Astrocyte (in vitro differentiated cells and primary cell): ENCODE measurements at regions not wholly inside any gene's neighbourhood (a gene's known extent, or its start where the extent isn't known, plus 50 kb on each side); places are given as distances from the start of the nearest gene placed in this dataset.

Experiments used
- DNase-seq: peaks from one replicate; pipeline ENCODE4 v3.0.0-alpha.2; 2010; ENCODE audit warnings: low read depth
- FAIRE-seq: peaks from 2 replicates; lab custom pipeline; 2011; peaks lifted over from hg19 to GRCh38; lab: Jason Lieb, UNC
- H2AFZ ChIP-seq: 2 replicates; pipeline ENCODE4 v1.6.0; 2012; ENCODE audit warnings: low read depth, low read length, inconsistent platforms
- H3K27ac ChIP-seq: 2 replicates; pipeline ENCODE4 v1.5.1; 2011; ENCODE audit warnings: low read depth, low read length, inconsistent platforms
- H3K27me3 ChIP-seq: 2 replicates; pipeline ENCODE4 v1.6.0; 2011; ENCODE audit warnings: low read length, inconsistent platforms; ENCODE audit not compliant: insufficient read depth
- H3K36me3 ChIP-seq: 2 replicates; pipeline ENCODE4 v1.5.1; 2011; ENCODE audit warnings: low read length, inconsistent platforms; ENCODE audit not compliant: insufficient read depth
- H3K4me1 ChIP-seq: 2 replicates; pipeline ENCODE4 v1.5.1; 2011; ENCODE audit warnings: low read length, inconsistent platforms; ENCODE audit not compliant: insufficient read depth
- H3K4me2 ChIP-seq: 2 replicates; pipeline ENCODE4 v1.6.0; 2012; ENCODE audit warnings: low read length, inconsistent platforms
- H3K4me3 ChIP-seq: 2 replicates; pipeline ENCODE4 v1.5.1; 2011; ENCODE audit warnings: low read depth, mild to moderate bottlenecking, low read length, inconsistent platforms; ENCODE audit not compliant: insufficient read depth
- H3K79me2 ChIP-seq: 2 replicates; pipeline ENCODE4 v1.6.0; 2012; ENCODE audit warnings: mild to moderate bottlenecking, low read length, inconsistent platforms; ENCODE audit not compliant: insufficient read depth
- H3K9ac ChIP-seq: 2 replicates; pipeline ENCODE4 v1.6.0; 2012; ENCODE audit warnings: mild to moderate bottlenecking, low read length, inconsistent platforms
- H3K9me3 ChIP-seq: 2 replicates; pipeline ENCODE4 v1.5.1; 2012; ENCODE audit warnings: low read depth, mild to moderate bottlenecking, low read length, inconsistent platforms; ENCODE audit not compliant: insufficient read depth
- H4K20me1 ChIP-seq: 2 replicates; pipeline ENCODE4 v1.6.0; 2012; ENCODE audit warnings: low read length, inconsistent platforms; ENCODE audit not compliant: insufficient read depth
- H3K27ac Mint-ChIP-seq: one replicate; pipeline ENCODE4 v1.8.0; 2021; ENCODE audit warnings: mild to moderate bottlenecking, mixed read lengths; ENCODE audit not compliant: unreplicated experiment
- H3K27me3 Mint-ChIP-seq: one replicate; pipeline ENCODE4 v1.8.0; 2021; ENCODE audit warnings: low read depth, mixed read lengths; ENCODE audit not compliant: unreplicated experiment
- H3K36me3 Mint-ChIP-seq: one replicate; pipeline ENCODE4 v1.8.0; 2021; ENCODE audit warnings: low read depth, mixed read lengths; ENCODE audit not compliant: unreplicated experiment
- H3K4me1 Mint-ChIP-seq: one replicate; pipeline ENCODE4 v1.8.0; 2021; ENCODE audit warnings: low read depth, mixed read lengths; ENCODE audit not compliant: unreplicated experiment
- H3K4me3 Mint-ChIP-seq: one replicate; pipeline ENCODE4 v1.8.0; 2021; ENCODE audit warnings: mild to moderate bottlenecking, moderate library complexity, mixed read lengths; ENCODE audit not compliant: unreplicated experiment
- H3K9me3 Mint-ChIP-seq: one replicate; pipeline ENCODE4 v1.8.0; 2021; ENCODE audit warnings: mild to moderate bottlenecking, mixed read lengths; ENCODE audit not compliant: unreplicated experiment
- CTCF ChIP-seq: IDR thresholded peaks from 2 replicates; pipeline ENCODE4 v1.5.1; 2011; ENCODE audit warnings: low read depth, mild to moderate bottlenecking, inconsistent platforms, low read length, moderate library complexity; ENCODE audit not compliant: insufficient read depth
- EZH2 ChIP-seq: IDR thresholded peaks from 2 replicates; pipeline ENCODE4 v1.6.1; 2012; ENCODE audit warnings: mild to moderate bottlenecking, low read length, inconsistent platforms; ENCODE audit not compliant: insufficient read depth

GRCh38 chr2:132274000-132274399 is 112.2 kb upstream of the ANKRD30BL start:
- H3K36me3 Mint-ChIP-seq, result no peaks in the 10 kb centered on the region
- Histone ChIP-seq H2AFZ (no peak overlapping the region), H3K36me3 (no peaks in the 10 kb centered on the region), H3K27ac (no peak overlapping the region), H3K4me3 (no peak overlapping the region), H3K4me1 (no peaks in the 10 kb centered on the region), H3K9me3 (peaks cover 8% of the 10 kb centered on the region), H3K79me2 (no peaks in the 10 kb centered on the region), H3K9ac (no peak overlapping the region), H3K27me3 (no peaks in the 10 kb centered on the region), H3K4me2 (no peak overlapping the region), H4K20me1 (no peaks in the 10 kb centered on the region)
- H3K9me3 Mint-ChIP-seq, result peaks cover 7% of the 10 kb centered on the region
- FAIRE-seq, result no peak
- H3K4me1 Mint-ChIP-seq, result no peaks in the 10 kb centered on the region
- no peaks in the 10 kb centered on the region for H3K27me3 Mint-ChIP-seq
- no peak overlapping the region for H3K4me3 Mint-ChIP-seq
- no peak overlapping the region for H3K27ac Mint-ChIP-seq
- TF ChIP-seq EZH2 (no peak), CTCF (no peak)
- no peak for DNase-seq

GRCh38 chr2:132275396-132275795 is 113.6 kb upstream of the ANKRD30BL start:
- no peak for FAIRE-seq

More at GRCh38 chr2:132275396-132275795, 113.6 kb upstream of the ANKRD30BL start:
- Mint-ChIP-seq H3K27me3 (no peaks in the 10 kb centered on the region), H3K36me3 (no peaks in the 10 kb centered on the region), H3K4me1 (no peaks in the 10 kb centered on the region), H3K9me3 (peaks cover 14% of the 10 kb centered on the region), H3K4me3 (no peak overlapping the region), H3K27ac (no peak overlapping the region)
- H3K9ac ChIP-seq, result no peak overlapping the region
- H4K20me1 ChIP-seq, result no peaks in the 10 kb centered on the region
- no peak overlapping the region for H3K4me2 ChIP-seq
- no peak for TF ChIP-seq CTCF
- no peak for TF ChIP-seq EZH2
- no peaks in the 10 kb centered on the region for H3K27me3 ChIP-seq
- H3K4me1 ChIP-seq, result no peaks in the 10 kb centered on the region
- H3K79me2 ChIP-seq, result no peaks in the 10 kb centered on the region
- H3K36me3 ChIP-seq, result no peaks in the 10 kb centered on the region
- H3K4me3 ChIP-seq, result no peak overlapping the region
- H3K9me3 ChIP-seq, result peaks cover 8% of the 10 kb centered on the region
- no peak for DNase-seq
- H3K27ac ChIP-seq, result no peak overlapping the region
- no peak overlapping the region for H2AFZ ChIP-seq
